ENCODE measurements at regions not wholly inside any gene's neighbourhood (a gene's known extent, or its start where the extent isn't known, plus 50 kb on each side); places are given as distances from the start of the nearest gene placed in this dataset.

- peak in 2 of 4 donors; percentile 35 to 36 for DNase-seq (ENCODE audit: low read depth in 4 of 4, low spot score in 2 of 4)
Measured at GRCh38 chr5:159773062-159773924, 143.0 kb upstream of the ADRA1B start.

GRCh38 chr5:159774476-159775031 is 141.7 kb upstream of the ADRA1B start:
- no peak for DNase-seq (ENCODE audit: low read depth in 4 of 4, low spot score in 2 of 4)

GRCh38 chr5:159775890-159776289 is 140.4 kb upstream of the ADRA1B start:
- DNase-seq (ENCODE audit: low read depth in 4 of 4, low spot score in 2 of 4) = no peak

GRCh38 chr5:159777049-159777660 is 139.1 kb upstream of the ADRA1B start:
- DNase-seq (ENCODE audit: low read depth in 4 of 4, low spot score in 2 of 4) = no peak

- no peak for DNase-seq (ENCODE audit: low read depth in 4 of 4, low spot score in 2 of 4)
Measured at GRCh38 chr5:159779481-159779880, 136.8 kb upstream of the ADRA1B start.

- no peak for DNase-seq (ENCODE audit: low read depth in 4 of 4, low spot score in 2 of 4)
Measured at GRCh38 chr5:159780246-159780645, 136.0 kb upstream of the ADRA1B start.

GRCh38 chr5:159781626-159782157 is 134.6 kb upstream of the ADRA1B start:
- no peak for DNase-seq (ENCODE audit: low read depth in 4 of 4, low spot score in 2 of 4)

- DNase-seq (ENCODE audit: low read depth in 4 of 4, low spot score in 2 of 4) = no peak
Measured at GRCh38 chr5:159782197-159782994, 133.9 kb upstream of the ADRA1B start.

- DNase-seq (ENCODE audit: low read depth in 4 of 4, low spot score in 2 of 4) = no peak
Measured at GRCh38 chr5:159782995-159783300, 133.3 kb upstream of the ADRA1B start.

- no peak for DNase-seq (ENCODE audit: low read depth in 4 of 4, low spot score in 2 of 4)
Measured at GRCh38 chr5:159783726-159784247, 132.5 kb upstream of the ADRA1B start.

- DNase-seq (ENCODE audit: low read depth in 4 of 4, low spot score in 2 of 4) = no peak
Measured at GRCh38 chr5:159784993-159785392, 131.3 kb upstream of the ADRA1B start.

- DNase-seq (ENCODE audit: low read depth in 4 of 4, low spot score in 2 of 4) = no peak
Measured at GRCh38 chr5:159785656-159786055, 130.6 kb upstream of the ADRA1B start.

GRCh38 chr5:159786201-159786600 is 130.1 kb upstream of the ADRA1B start:
- no peak for DNase-seq (ENCODE audit: low read depth in 4 of 4, low spot score in 2 of 4)

GRCh38 chr5:159786901-159787691 is 129.2 kb upstream of the ADRA1B start:
- DNase-seq (ENCODE audit: low read depth in 4 of 4, low spot score in 2 of 4) = no peak

- no peak for DNase-seq (ENCODE audit: low read depth in 4 of 4, low spot score in 2 of 4)
Measured at GRCh38 chr5:159787837-159788236, 128.4 kb upstream of the ADRA1B start.

- no peak for DNase-seq (ENCODE audit: low read depth in 4 of 4, low spot score in 2 of 4)
Measured at GRCh38 chr5:159788835-159789331, 127.4 kb upstream of the ADRA1B start.

- no peak for DNase-seq (ENCODE audit: low read depth in 4 of 4, low spot score in 2 of 4)
Measured at GRCh38 chr5:159792180-159792579, 124.1 kb upstream of the ADRA1B start.

- DNase-seq (ENCODE audit: low read depth in 4 of 4, low spot score in 2 of 4) = peak in 1 of 4 donors; percentile 16
Measured at GRCh38 chr5:159797261-159797970, 118.9 kb upstream of the ADRA1B start.

GRCh38 chr5:159799701-159800100 is 116.6 kb upstream of the ADRA1B start:
- no peak for DNase-seq (ENCODE audit: low read depth in 4 of 4, low spot score in 2 of 4)

Measured in left renal cortex interstitium (tissue), 4 donors.